HG03039 (cell line): ENCODE measurements at regions not wholly inside any gene's neighbourhood (a gene's known extent, or its start where the extent isn't known, plus 50 kb on each side); places are given as distances from the start of the nearest gene placed in this dataset.

Source experiments
- ATAC-seq: cut with Tn5 transposase; IDR thresholded peaks from one replicate; pipeline ENCODE4 v1.9.1; 2021; ENCODE audit warnings: mild to moderate bottlenecking, moderate library complexity; ENCODE audit not compliant: unreplicated experiment

GRCh38 chrX:15918003-15918402 lies 63.4 kb upstream of the AP1S2 start:
- ATAC-seq: no peak

GRCh38 chrX:15916704-15917084 lies 62.1 kb upstream of the AP1S2 start:
- no peak for ATAC-seq

GRCh38 chrX:15915959-15916703 lies 61.5 kb upstream of the AP1S2 start:
- ATAC-seq: no peak

- no peak for ATAC-seq
These were observed 59.9 kb upstream of the AP1S2 start for GRCh38 chrX:15914486-15914885.

GRCh38 chrX:15913146-15913545 lies 58.5 kb upstream of the AP1S2 start:
- no peak for ATAC-seq

GRCh38 chrX:15911734-15912550 lies 57.3 kb upstream of the AP1S2 start:
- ATAC-seq: no peak

GRCh38 chrX:15909605-15910004 lies 55.0 kb upstream of the AP1S2 start:
- no peak for ATAC-seq

GRCh38 chrX:15908603-15909290 lies 54.1 kb upstream of the AP1S2 start:
- no peak for ATAC-seq

GRCh38 chrX:15906041-15906943 lies 51.7 kb upstream of the AP1S2 start:
- no peak for ATAC-seq
